ENCODE measurements at regions not wholly inside any gene's neighbourhood (a gene's known extent, or its start where the extent isn't known, plus 50 kb on each side); places are given as distances from the start of the nearest gene placed in this dataset.
"Not testable (repeated sequence)": the region's sequence is repeated elsewhere in the genome, so short reads cannot be mapped to it uniquely, and the experiment has no call there.

DNA sequence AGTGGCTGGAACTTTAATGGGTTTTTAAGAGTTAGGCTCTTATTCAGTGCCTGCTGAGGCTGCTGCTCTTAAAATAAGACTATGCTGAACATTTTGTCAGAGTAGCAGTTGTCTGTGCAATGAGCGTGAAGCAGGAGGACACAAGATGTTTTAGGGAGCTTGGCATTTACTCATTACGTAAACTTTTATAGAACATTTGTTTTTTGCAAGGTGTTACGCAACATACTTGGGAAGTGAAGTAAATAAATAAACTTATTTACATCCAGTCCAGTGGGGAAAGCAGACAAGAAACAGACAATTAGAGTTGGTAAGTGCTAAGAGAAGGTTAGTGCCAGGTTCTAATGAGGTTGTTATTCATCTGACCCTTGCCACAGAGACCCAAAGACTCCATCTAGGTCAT is 226.0 kb downstream of the HINT1 start:
- H3K27ac ChIP-seq (ENCODE audit: low read length), result no peak overlapping the region
- no peaks in the 10 kb centered on the region for H3K4me1 ChIP-seq (ENCODE audit: control insufficient read depth, insufficient read depth, low read length)
- DNase-seq (no peak), ATAC-seq (no peak)
- H3K9me3 ChIP-seq (ENCODE audit: control insufficient read depth, low read length), result no peaks in the 10 kb centered on the region
- H3K27me3 ChIP-seq (ENCODE audit: control insufficient read depth, insufficient read depth), result no peaks in the 10 kb centered on the region
- H3K4me3 ChIP-seq (ENCODE audit: low read length), result no peak overlapping the region
- WGBS, result 93% methylated on average over 3 of the region's 3 CpGs
- intact Hi-C loops (cut with DNase I), result no loop called here

- Histone ChIP-seq H3K27me3 (ENCODE audit: control insufficient read depth, insufficient read depth) (no peaks in the 10 kb centered on the region), H3K27ac (ENCODE audit: low read length) (no peak overlapping the region), H3K4me1 (ENCODE audit: control insufficient read depth, insufficient read depth, low read length) (no peaks in the 10 kb centered on the region), H3K4me3 (ENCODE audit: low read length) (no peak overlapping the region), H3K9me3 (ENCODE audit: control insufficient read depth, low read length) (no peaks in the 10 kb centered on the region)
- DNase-seq (no peak), ATAC-seq (no peak)
- intact Hi-C loops (cut with DNase I), result no loop called here
- 74% methylated on average over 2 of the region's 2 CpGs for WGBS
Measured at GRCh38 chr5:130937046-130937445, 228.0 kb downstream of the HINT1 start.

GRCh38 chr5:130923543-130924124 is 241.4 kb downstream of the HINT1 start:
- intact Hi-C loops (cut with DNase I), result no loop called here
- H3K27ac ChIP-seq (ENCODE audit: low read length), result no peak overlapping the region
- DNase-seq (no peak), ATAC-seq (no peak)
- no peak overlapping the region for H3K4me3 ChIP-seq (ENCODE audit: low read length)
- no peaks in the 10 kb centered on the region for H3K4me1 ChIP-seq (ENCODE audit: control insufficient read depth, insufficient read depth, low read length)
- WGBS, result 90% methylated on average over 3 of the region's 3 CpGs
- H3K9me3 ChIP-seq (ENCODE audit: control insufficient read depth, low read length), result no peaks in the 10 kb centered on the region
- no peaks in the 10 kb centered on the region for H3K27me3 ChIP-seq (ENCODE audit: control insufficient read depth, insufficient read depth)

- Histone ChIP-seq H3K4me1 (ENCODE audit: control insufficient read depth, insufficient read depth, low read length) (no peaks in the 10 kb centered on the region), H3K9me3 (ENCODE audit: control insufficient read depth, low read length) (no peaks in the 10 kb centered on the region)
- DNase-seq, result no peak
Measured at GRCh38 chr5:130912088-130912487, 253.0 kb downstream of the HINT1 start.

DNA sequence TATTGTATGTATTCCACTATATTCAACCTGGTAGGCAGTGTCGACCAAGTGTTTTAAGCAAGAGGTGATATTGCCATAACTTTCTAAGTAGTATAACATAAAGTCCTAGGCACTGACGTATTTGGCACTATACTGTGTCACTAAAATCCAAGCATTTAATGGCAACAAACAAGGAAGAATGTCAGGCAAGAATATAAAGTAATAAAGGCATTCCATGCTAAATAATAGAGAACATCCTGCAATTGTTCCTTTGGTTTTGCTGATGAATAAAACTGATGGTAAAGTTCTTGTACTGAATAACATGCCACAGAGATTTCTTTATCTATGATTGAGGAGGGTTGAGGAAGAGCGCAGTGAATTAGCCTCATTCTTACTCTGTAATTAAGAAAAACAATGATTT is 256.9 kb downstream of the HINT1 start:
- intact Hi-C loops (cut with DNase I), result no loop called here
- ATAC-seq (no peak), DNase-seq (no peak)
- WGBS, result 67% methylated on average over 3 of the region's 3 CpGs
- H3K27me3 ChIP-seq (ENCODE audit: control insufficient read depth, insufficient read depth), result no peaks in the 10 kb centered on the region
- H3K27ac ChIP-seq (ENCODE audit: low read length), result no peak overlapping the region
- H3K4me3 ChIP-seq (ENCODE audit: low read length), result no peak overlapping the region
- no peaks in the 10 kb centered on the region for H3K4me1 ChIP-seq (ENCODE audit: control insufficient read depth, insufficient read depth, low read length)
- H3K9me3 ChIP-seq (ENCODE audit: control insufficient read depth, low read length), result no peaks in the 10 kb centered on the region

More at GRCh38 chr5:130912088-130912487, 253.0 kb downstream of the HINT1 start:
- Histone ChIP-seq H3K27me3 (ENCODE audit: control insufficient read depth, insufficient read depth) (no peaks in the 10 kb centered on the region), H3K27ac (ENCODE audit: low read length) (no peak overlapping the region), H3K4me3 (ENCODE audit: low read length) (no peak overlapping the region)
- no peak for ATAC-seq
- intact Hi-C loops (cut with DNase I), result no loop called here

DNA sequence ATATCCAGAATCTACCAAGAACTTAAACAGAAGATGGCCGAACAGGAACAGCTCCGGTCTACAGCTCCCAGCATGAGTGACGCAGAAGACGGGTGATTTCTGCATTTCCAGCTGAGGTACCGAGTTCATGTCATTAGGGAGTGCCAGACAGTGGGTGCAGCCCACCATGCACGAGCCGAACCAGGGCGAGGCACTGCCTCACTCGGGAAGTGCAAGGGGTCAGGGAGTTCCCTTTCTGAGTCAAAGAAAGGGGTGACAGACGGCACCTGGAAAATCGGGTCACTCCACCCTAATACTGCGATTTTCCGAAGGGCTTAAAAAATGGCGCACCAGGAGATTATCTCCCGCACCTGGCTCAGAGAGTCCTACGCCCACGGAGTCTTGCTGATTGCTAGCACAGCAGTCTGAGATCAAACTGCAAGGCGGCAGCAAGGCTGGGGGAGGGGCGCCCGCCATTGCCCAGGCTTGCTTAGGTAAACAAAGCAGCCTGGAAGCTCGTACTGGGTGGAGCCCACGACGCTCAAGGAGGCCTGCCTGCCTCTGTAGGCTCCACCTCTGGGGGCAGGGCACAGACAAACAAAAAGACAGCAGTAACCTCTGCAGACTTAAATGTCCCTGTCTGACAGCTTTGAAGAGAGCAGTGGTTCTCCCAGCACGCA is 267.4 kb downstream of the HINT1 start:
- intact Hi-C loops (cut with DNase I); ATAC-seq; H3K4me3 ChIP-seq (ENCODE audit: low read length): not testable (repeated sequence)

DNA sequence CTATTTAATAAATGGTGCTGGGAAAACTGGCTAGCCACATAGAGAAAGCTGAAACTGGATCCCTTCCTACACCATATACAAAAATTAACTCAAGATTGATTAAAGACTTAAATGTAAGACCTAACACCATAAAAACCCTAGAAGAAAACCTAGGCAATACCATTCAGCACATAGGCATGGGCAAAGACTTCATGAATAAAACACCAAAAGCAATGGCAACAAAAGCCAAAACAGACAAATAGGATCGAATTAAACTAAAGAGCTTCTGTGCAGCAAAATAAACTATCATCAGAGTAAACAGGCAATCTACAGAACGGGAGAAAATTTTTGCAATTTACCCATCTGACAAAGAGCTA is 267.9 kb downstream of the HINT1 start:
- H3K27ac ChIP-seq (ENCODE audit: low read length); H3K9me3 ChIP-seq (ENCODE audit: control insufficient read depth, low read length); DNase-seq; intact Hi-C loops (cut with DNase I); ATAC-seq; H3K4me1 ChIP-seq (ENCODE audit: control insufficient read depth, insufficient read depth, low read length); H3K4me3 ChIP-seq (ENCODE audit: low read length); H3K27me3 ChIP-seq (ENCODE audit: control insufficient read depth, insufficient read depth): not testable (repeated sequence)
- WGBS, result 82% methylated on average over 2 of the region's 2 CpGs

More for the DNA sequence above, 267.4 kb downstream of the HINT1 start:
- not testable (repeated sequence) for H3K9me3 ChIP-seq (ENCODE audit: control insufficient read depth, low read length); H3K27ac ChIP-seq (ENCODE audit: low read length); H3K4me1 ChIP-seq (ENCODE audit: control insufficient read depth, insufficient read depth, low read length); DNase-seq; H3K27me3 ChIP-seq (ENCODE audit: control insufficient read depth, insufficient read depth)
- 86% methylated on average over 24 of the region's 24 CpGs for WGBS

DNA sequence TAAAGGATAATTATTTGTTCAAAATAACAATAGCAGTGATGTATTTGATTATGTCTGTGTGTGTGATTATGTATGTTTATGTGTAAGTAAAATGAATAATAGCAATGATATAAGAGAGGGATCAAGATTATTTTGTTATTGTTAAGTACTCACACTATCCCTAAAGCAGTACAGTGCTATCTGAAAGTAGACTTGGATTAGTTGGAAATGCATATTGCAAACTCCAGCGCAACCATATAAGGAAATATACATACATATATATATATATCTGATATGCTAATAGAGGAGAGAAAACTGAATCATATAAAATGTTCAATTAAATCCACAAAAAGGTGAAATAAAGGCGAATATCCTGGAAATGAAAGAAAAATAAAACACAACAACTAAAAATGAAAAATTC is 268.4 kb downstream of the HINT1 start:
- DNase-seq (no peak), ATAC-seq (no peak)
- intact Hi-C loops (cut with DNase I), result no loop called here
- Histone ChIP-seq H3K4me3 (ENCODE audit: low read length) (no peak overlapping the region), H3K27me3 (ENCODE audit: control insufficient read depth, insufficient read depth) (no peaks in the 10 kb centered on the region), H3K9me3 (ENCODE audit: control insufficient read depth, low read length) (no peaks in the 10 kb centered on the region), H3K4me1 (ENCODE audit: control insufficient read depth, insufficient read depth, low read length) (no peaks in the 10 kb centered on the region), H3K27ac (ENCODE audit: low read length) (no peak overlapping the region)
- WGBS, result 88% methylated on average over 2 of the region's 2 CpGs

DNA sequence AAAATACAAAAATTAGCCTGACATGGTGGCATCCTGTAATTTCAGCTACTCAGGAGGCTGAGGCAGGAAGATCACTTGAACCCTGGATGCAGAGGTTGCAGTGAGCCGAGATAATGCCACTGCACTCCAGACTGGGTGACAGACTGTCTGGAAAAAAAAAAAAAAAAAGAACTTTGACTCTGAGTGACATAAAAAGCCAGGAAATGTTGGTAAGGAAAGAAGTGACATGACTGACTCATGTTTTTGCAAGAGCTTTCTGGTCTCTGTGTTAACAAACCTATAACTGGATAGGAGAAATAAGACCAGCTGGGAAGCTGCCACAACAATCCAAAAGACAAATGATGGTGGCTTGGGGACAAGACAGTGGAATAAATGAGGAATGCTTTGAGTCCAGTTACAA is 272.1 kb downstream of the HINT1 start:
- Histone ChIP-seq H3K27me3 (ENCODE audit: control insufficient read depth, insufficient read depth) (no peaks in the 10 kb centered on the region), H3K27ac (ENCODE audit: low read length) (no peak overlapping the region), H3K4me3 (ENCODE audit: low read length) (no peak overlapping the region), H3K4me1 (ENCODE audit: control insufficient read depth, insufficient read depth, low read length) (no peaks in the 10 kb centered on the region), H3K9me3 (ENCODE audit: control insufficient read depth, low read length) (no peaks in the 10 kb centered on the region)
- WGBS, result 51% methylated on average over 1 of the region's 1 CpG
- ATAC-seq (no peak), DNase-seq (no peak)
- intact Hi-C loops (cut with DNase I), result no loop called here

GRCh38 chr5:130890610-130891009 is 274.4 kb downstream of the HINT1 start:
- H3K4me1 ChIP-seq (ENCODE audit: control insufficient read depth, insufficient read depth, low read length), result no peaks in the 10 kb centered on the region
- H3K4me3 ChIP-seq (ENCODE audit: low read length), result no peak overlapping the region
- ATAC-seq, result no peak
- no peak for DNase-seq
- H3K27me3 ChIP-seq (ENCODE audit: control insufficient read depth, insufficient read depth), result no peaks in the 10 kb centered on the region
- no peaks in the 10 kb centered on the region for H3K9me3 ChIP-seq (ENCODE audit: control insufficient read depth, low read length)
- intact Hi-C loops (cut with DNase I), result no loop called here
- H3K27ac ChIP-seq (ENCODE audit: low read length), result no peak overlapping the region
- WGBS, result 93% methylated on average over 2 of the region's 2 CpGs

- DNase-seq, result no peak
- 42% methylated on average over 3 of the region's 3 CpGs for WGBS
- Histone ChIP-seq H3K4me1 (ENCODE audit: control insufficient read depth, insufficient read depth, low read length) (no peaks in the 10 kb centered on the region), H3K27me3 (ENCODE audit: control insufficient read depth, insufficient read depth) (no peaks in the 10 kb centered on the region), H3K4me3 (ENCODE audit: low read length) (no peak overlapping the region), H3K9me3 (ENCODE audit: control insufficient read depth, low read length) (no peaks in the 10 kb centered on the region), H3K27ac (ENCODE audit: low read length) (no peak overlapping the region)
- no peak for ATAC-seq
- intact Hi-C loops (cut with DNase I), result no loop called here
Measured at GRCh38 chr5:130885691-130886090, 279.4 kb downstream of the HINT1 start.

DNA sequence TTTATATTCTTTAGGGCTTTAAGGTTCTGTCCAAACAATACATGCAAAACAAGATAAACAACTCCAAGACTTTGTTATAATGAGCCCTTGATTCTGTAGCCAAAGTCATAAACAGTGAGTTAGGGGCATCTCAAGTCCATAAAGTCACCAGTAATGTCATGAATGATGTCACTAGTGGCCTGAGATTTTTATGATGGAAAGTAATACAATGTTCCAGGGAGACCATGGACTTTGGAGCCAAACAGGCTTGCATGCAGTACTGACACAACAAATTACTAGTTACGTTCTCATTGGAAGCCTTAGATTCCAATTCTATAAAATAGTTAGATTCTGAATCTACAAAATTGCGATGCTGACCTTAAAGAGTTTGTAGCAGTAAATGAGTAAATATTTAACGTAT is 280.0 kb downstream of the HINT1 start:
- H3K9me3 ChIP-seq (ENCODE audit: control insufficient read depth, low read length), result no peaks in the 10 kb centered on the region
- intact Hi-C loops (cut with DNase I), result no loop called here
- no peaks in the 10 kb centered on the region for H3K27me3 ChIP-seq (ENCODE audit: control insufficient read depth, insufficient read depth)
- H3K4me3 ChIP-seq (ENCODE audit: low read length), result no peak overlapping the region
- H3K4me1 ChIP-seq (ENCODE audit: control insufficient read depth, insufficient read depth, low read length), result no peaks in the 10 kb centered on the region
- ATAC-seq (no peak), DNase-seq (no peak)
- H3K27ac ChIP-seq (ENCODE audit: low read length), result no peak overlapping the region
- 79% methylated on average over 3 of the region's 3 CpGs for whole genome bisulfite sequencing
